Activated CD8-positive, alpha-beta memory T cell treated with anti-CD3 and anti-CD28 coated beads, Interleukin-2, amount 10 ng/mL, durations not matched to agents 7 days and 5 days (primary cell): ENCODE measurements at regions not wholly inside any gene's neighbourhood (a gene's known extent, or its start where the extent isn't known, plus 50 kb on each side); places are given as distances from the start of the nearest gene placed in this dataset.

ENCODE experiments used
- ATAC-seq: fragments of 150-1000 bp; cut with Tn5 transposase; one replicate; pipeline ENCODE4 v1.10.0; 2021; ENCODE audit warnings: moderate library complexity
- CTCF ChIA-PET: fragments of 350-600 bp; sonication (Branson Sonifier 250); formaldehyde crosslinking; loops from one replicate; lab custom pipeline; 2021; ENCODE audit warnings: antibody characterized with exemption; lab: Charles Lee
- DNase-seq: peaks from one replicate; pipeline ENCODE4 v3.0.0-alpha.2; 2020
- H3K27ac Mint-ChIP-seq: one replicate; pipeline ENCODE4 v1.8.0; 2021; ENCODE audit warnings: mild to moderate bottlenecking, mixed read lengths
- H3K27me3 Mint-ChIP-seq: one replicate; pipeline ENCODE4 v1.8.0; 2021; ENCODE audit warnings: mixed read lengths
- H3K36me3 Mint-ChIP-seq: one replicate; pipeline ENCODE4 v1.8.0; 2021; ENCODE audit warnings: mild to moderate bottlenecking, mixed read lengths
- H3K4me1 Mint-ChIP-seq: one replicate; pipeline ENCODE4 v1.8.0; 2021; ENCODE audit warnings: mixed read lengths
- H3K4me3 Mint-ChIP-seq: one replicate; pipeline ENCODE4 v1.8.0; 2021; ENCODE audit warnings: mild to moderate bottlenecking, moderate library complexity, mixed read lengths
- H3K9me3 Mint-ChIP-seq: one replicate; pipeline ENCODE4 v1.8.0; 2022; ENCODE audit warnings: low read depth, mixed read lengths

- ATAC-seq (no peak), DNase-seq (no peak)
- Mint-ChIP-seq H3K27me3 (no peaks in the 10 kb centered on the region), H3K36me3 (no peaks in the 10 kb centered on the region), H3K9me3 (no peaks in the 10 kb centered on the region), H3K4me3 (no peak overlapping the region), H3K27ac (no peak overlapping the region), H3K4me1 (no peaks in the 10 kb centered on the region)
- CTCF ChIA-PET, result no interaction called here
These were observed 243.6 kb downstream of the ARRDC4 start for GRCh38 chr15:98203872-98204660.

- Mint-ChIP-seq H3K27me3 (no peaks in the 10 kb centered on the region), H3K27ac (no peak overlapping the region), H3K36me3 (no peaks in the 10 kb centered on the region), H3K4me3 (no peak overlapping the region), H3K9me3 (no peaks in the 10 kb centered on the region), H3K4me1 (no peaks in the 10 kb centered on the region)
- DNase-seq, result no peak
- ATAC-seq, result no peak
- CTCF ChIA-PET, result no interaction called here
These were observed 247.4 kb downstream of the ARRDC4 start for GRCh38 chr15:98207928-98208327.

- CTCF ChIA-PET, result no interaction called here
- Mint-ChIP-seq H3K36me3 (no peaks in the 10 kb centered on the region), H3K27ac (no peak overlapping the region), H3K4me3 (no peak overlapping the region), H3K4me1 (no peaks in the 10 kb centered on the region), H3K27me3 (no peaks in the 10 kb centered on the region), H3K9me3 (peaks cover 3% of the 10 kb centered on the region)
- DNase-seq, result no peak
- ATAC-seq, result no peak
These were observed 253.0 kb downstream of the ARRDC4 start for GRCh38 chr15:98213346-98213979.

GRCh38 chr15:98216166-98216565, 255.7 kb downstream of the ARRDC4 start:
- peaks cover 3% of the 10 kb centered on the region for H3K9me3 Mint-ChIP-seq
- H3K4me1 Mint-ChIP-seq, result no peaks in the 10 kb centered on the region
- CTCF ChIA-PET, result no interaction called here
- no peak overlapping the region for H3K27ac Mint-ChIP-seq
- no peak for ATAC-seq
- no peak overlapping the region for H3K4me3 Mint-ChIP-seq
- no peak for DNase-seq
- H3K36me3 Mint-ChIP-seq, result no peaks in the 10 kb centered on the region
- H3K27me3 Mint-ChIP-seq, result no peaks in the 10 kb centered on the region

- Mint-ChIP-seq H3K36me3 (no peaks in the 10 kb centered on the region), H3K27me3 (no peaks in the 10 kb centered on the region), H3K27ac (no peak overlapping the region), H3K4me1 (no peaks in the 10 kb centered on the region), H3K9me3 (peaks cover 3% of the 10 kb centered on the region), H3K4me3 (no peak overlapping the region)
- DNase-seq, result no peak
- no peak for ATAC-seq
- CTCF ChIA-PET, result no interaction called here
These were observed 256.9 kb downstream of the ARRDC4 start for GRCh38 chr15:98217356-98217755.

- Mint-ChIP-seq H3K27ac (no peak overlapping the region), H3K4me3 (no peak overlapping the region), H3K27me3 (no peaks in the 10 kb centered on the region), H3K4me1 (no peaks in the 10 kb centered on the region), H3K36me3 (no peaks in the 10 kb centered on the region), H3K9me3 (peaks cover 1% of the 10 kb centered on the region)
- ATAC-seq, result no peak
- CTCF ChIA-PET, result no interaction called here
- DNase-seq, result no peak
These were observed 260.6 kb downstream of the ARRDC4 start for GRCh38 chr15:98221144-98221543.

GRCh38 chr15:98221577-98221976, 261.1 kb downstream of the ARRDC4 start:
- DNase-seq (no peak), ATAC-seq (no peak)
- Mint-ChIP-seq H3K9me3 (peaks cover 2% of the 10 kb centered on the region), H3K27ac (no peak overlapping the region), H3K27me3 (no peaks in the 10 kb centered on the region), H3K4me3 (no peak overlapping the region), H3K4me1 (no peaks in the 10 kb centered on the region), H3K36me3 (no peaks in the 10 kb centered on the region)
- CTCF ChIA-PET, result no interaction called here

- H3K36me3 Mint-ChIP-seq, result no peaks in the 10 kb centered on the region
- H3K4me1 Mint-ChIP-seq, result no peaks in the 10 kb centered on the region
- ATAC-seq (no peak), DNase-seq (no peak)
- H3K9me3 Mint-ChIP-seq, result peaks cover 2% of the 10 kb centered on the region
- H3K4me3 Mint-ChIP-seq, result no peak overlapping the region
- CTCF ChIA-PET, result no interaction called here
- no peak overlapping the region for H3K27ac Mint-ChIP-seq
- no peaks in the 10 kb centered on the region for H3K27me3 Mint-ChIP-seq
These were observed 265.6 kb downstream of the ARRDC4 start for GRCh38 chr15:98226149-98226548.

- H3K9me3 Mint-ChIP-seq, result peaks cover 2% of the 10 kb centered on the region
- H3K4me1 Mint-ChIP-seq, result no peaks in the 10 kb centered on the region
- ATAC-seq, result no peak
- no peak overlapping the region for H3K27ac Mint-ChIP-seq
- no peaks in the 10 kb centered on the region for H3K27me3 Mint-ChIP-seq
- no peaks in the 10 kb centered on the region for H3K36me3 Mint-ChIP-seq
- CTCF ChIA-PET, result no interaction called here
- H3K4me3 Mint-ChIP-seq, result no peak overlapping the region
- no peak for DNase-seq
These were observed 266.1 kb downstream of the ARRDC4 start for GRCh38 chr15:98226578-98226977.

GRCh38 chr15:98228846-98229245, 268.3 kb downstream of the ARRDC4 start:
- peaks cover 2% of the 10 kb centered on the region for H3K9me3 Mint-ChIP-seq
- no peaks in the 10 kb centered on the region for H3K27me3 Mint-ChIP-seq
- H3K4me3 Mint-ChIP-seq, result no peak overlapping the region
- H3K27ac Mint-ChIP-seq, result no peak overlapping the region
- H3K4me1 Mint-ChIP-seq, result no peaks in the 10 kb centered on the region
- no peak for ATAC-seq
- CTCF ChIA-PET, result no interaction called here
- H3K36me3 Mint-ChIP-seq, result no peaks in the 10 kb centered on the region
- no peak for DNase-seq

GRCh38 chr15:98230975-98231374, 270.5 kb downstream of the ARRDC4 start:
- no peaks in the 10 kb centered on the region for H3K27me3 Mint-ChIP-seq
- peaks cover 2% of the 10 kb centered on the region for H3K9me3 Mint-ChIP-seq
- CTCF ChIA-PET, result no interaction called here
- ATAC-seq (no peak), DNase-seq (no peak)
- H3K27ac Mint-ChIP-seq, result no peak overlapping the region
- H3K4me1 Mint-ChIP-seq, result no peaks in the 10 kb centered on the region
- H3K36me3 Mint-ChIP-seq, result no peaks in the 10 kb centered on the region
- no peak overlapping the region for H3K4me3 Mint-ChIP-seq

GRCh38 chr15:98231696-98232440, 271.4 kb downstream of the ARRDC4 start:
- no peaks in the 10 kb centered on the region for H3K4me1 Mint-ChIP-seq
- no peaks in the 10 kb centered on the region for H3K36me3 Mint-ChIP-seq
- H3K4me3 Mint-ChIP-seq, result no peak overlapping the region
- H3K9me3 Mint-ChIP-seq, result no peaks in the 10 kb centered on the region
- no peaks in the 10 kb centered on the region for H3K27me3 Mint-ChIP-seq
- no peak for DNase-seq
- no peak for ATAC-seq
- CTCF ChIA-PET, result no interaction called here
- no peak overlapping the region for H3K27ac Mint-ChIP-seq

- H3K36me3 Mint-ChIP-seq, result no peaks in the 10 kb centered on the region
- no peaks in the 10 kb centered on the region for H3K4me1 Mint-ChIP-seq
- no peak overlapping the region for H3K27ac Mint-ChIP-seq
- no peaks in the 10 kb centered on the region for H3K27me3 Mint-ChIP-seq
- DNase-seq, result no peak
- CTCF ChIA-PET, result no interaction called here
- H3K9me3 Mint-ChIP-seq, result no peaks in the 10 kb centered on the region
- no peak overlapping the region for H3K4me3 Mint-ChIP-seq
- ATAC-seq, result no peak
These were observed 272.3 kb downstream of the ARRDC4 start for GRCh38 chr15:98232761-98233160.

GRCh38 chr15:98233873-98234272, 273.4 kb downstream of the ARRDC4 start:
- Mint-ChIP-seq H3K4me1 (no peaks in the 10 kb centered on the region), H3K4me3 (no peak overlapping the region), H3K36me3 (no peaks in the 10 kb centered on the region), H3K27me3 (no peaks in the 10 kb centered on the region), H3K27ac (no peak overlapping the region), H3K9me3 (no peaks in the 10 kb centered on the region)
- ATAC-seq (no peak), DNase-seq (no peak)
- CTCF ChIA-PET, result no interaction called here
